Prostate gland (tissue), 2 donors: ENCODE measurements at regions not wholly inside any gene's neighbourhood (a gene's known extent, or its start where the extent isn't known, plus 50 kb on each side); places are given as distances from the start of the nearest gene placed in this dataset.

Experiments used
- CTCF ChIP-seq, 4 experiments: fragments of 200-600 bp in 2 of 4; fragments of 450-650 bp in 2 of 4; sonication (generic) in 2 of 4; IDR thresholded peaks; 1 replicate in 3 of 4; 2 replicates in 1 of 4; pipeline ENCODE4 v1.5.1; 2016 to 2019; ENCODE audit warnings: antibody characterized with exemption in 4 of 4, mild to moderate bottlenecking in 2 of 4, moderate library complexity in 2 of 4
- POLR2A ChIP-seq: fragments of 450-650 bp; IDR thresholded peaks from one replicate; pipeline ENCODE4 v1.6.1; 2016; ENCODE audit warnings: antibody characterized with exemption, mild to moderate bottlenecking

- TF ChIP-seq POLR2A (no peak), CTCF (IDR thresholded peaks at IDR 0.05) (no peak)
Observed at GRCh38 chr2:13332060-13332459, 615.3 kb downstream of the TRIB2 start.
